Stimulated activated CD4-positive, alpha-beta T cell treated with anti-CD3 and anti-CD28 coated beads, Interleukin-2, amount 100 ng/mL, for 24 hours (primary cell): ENCODE measurements at regions not wholly inside any gene's neighbourhood (a gene's known extent, or its start where the extent isn't known, plus 50 kb on each side); places are given as distances from the start of the nearest gene placed in this dataset.

Experiments
- DNase-seq, 2 donors: peaks; one replicate each; pipeline ENCODE4 v3.0.0-alpha.2; 2020

- no peak for DNase-seq
Observed at GRCh38 chr21:36532769-36533467, 53.0 kb upstream of the CLDN14 start.

DNA sequence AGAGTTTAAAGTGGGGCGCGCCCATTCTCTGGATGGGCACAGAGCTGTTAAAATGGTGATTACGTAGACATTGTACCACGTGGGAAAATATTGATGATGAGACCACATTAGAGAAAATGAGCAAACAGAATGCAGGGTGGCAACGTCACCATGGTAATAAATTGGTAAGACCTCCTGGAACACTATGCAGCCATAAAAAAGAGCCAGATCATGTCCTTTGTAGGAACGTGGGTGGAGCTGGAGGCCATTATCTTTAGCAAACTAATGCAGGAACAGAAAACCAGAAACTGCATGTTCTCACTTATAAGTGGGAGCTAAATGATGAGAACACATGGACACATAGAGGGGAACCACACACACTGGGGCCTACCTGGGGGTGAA, 53.5 kb upstream of the CLDN14 start:
- no peak for DNase-seq

DNA sequence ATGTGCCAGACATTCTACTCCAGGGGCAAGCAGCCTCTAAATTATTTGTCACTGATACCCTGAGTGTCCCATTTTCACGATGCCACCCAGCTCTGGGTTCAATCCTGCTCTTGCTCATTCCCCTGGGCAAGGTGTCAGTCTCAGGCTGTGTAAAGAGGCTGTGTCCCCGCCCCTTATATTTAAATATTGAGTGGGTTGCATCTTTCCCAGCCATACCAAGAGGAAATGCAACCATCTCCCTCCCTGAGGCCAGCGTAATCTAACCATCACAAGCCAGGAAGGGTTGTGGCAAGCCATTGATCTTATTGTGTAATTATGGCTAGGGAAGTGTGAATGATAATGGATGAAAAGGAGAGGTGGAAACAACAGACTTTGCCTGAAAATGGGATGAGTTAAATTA, 54.7 kb upstream of the CLDN14 start:
- no peak for DNase-seq

DNA sequence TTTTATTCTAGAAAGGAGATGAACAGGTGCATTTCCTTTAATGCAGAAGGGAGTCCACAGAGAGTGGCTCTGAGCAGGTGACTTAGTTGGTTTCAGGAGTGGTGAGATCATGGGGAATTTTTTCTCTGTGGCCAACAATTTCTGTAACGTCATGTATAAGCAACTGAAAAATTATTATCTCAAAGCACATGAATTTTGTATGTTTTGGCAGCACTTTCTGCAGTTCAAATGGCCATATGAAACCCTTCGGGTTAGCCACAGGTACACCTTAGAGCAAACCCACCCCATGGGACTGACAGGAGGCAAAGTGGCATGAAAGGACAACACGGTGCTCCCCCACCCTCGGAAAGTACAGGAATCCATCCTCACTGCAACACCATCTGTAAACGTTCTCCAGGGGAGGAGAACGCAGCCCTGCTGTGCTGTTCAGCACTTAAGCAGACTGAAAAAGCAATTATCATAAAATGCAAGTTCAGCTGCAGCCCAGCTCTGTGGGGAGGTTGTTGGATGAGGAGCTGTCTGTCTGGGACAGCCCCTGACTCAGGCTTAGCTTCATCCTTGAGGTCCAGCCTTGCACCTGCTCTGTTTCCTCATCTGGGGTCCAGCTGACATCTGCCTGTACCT, 55.8 kb upstream of the CLDN14 start:
- no peak for DNase-seq

- DNase-seq, result no peak
Observed at GRCh38 chr21:36538761-36539160, 58.8 kb upstream of the CLDN14 start.

GRCh38 chr21:36539434-36540150, 59.7 kb upstream of the CLDN14 start:
- DNase-seq, result no peak

GRCh38 chr21:36540700-36541099, 60.8 kb upstream of the CLDN14 start:
- DNase-seq, result no peak

GRCh38 chr21:36541721-36542139, 61.8 kb upstream of the CLDN14 start:
- no peak for DNase-seq

- peak in 1 of 2 donors; percentile 5 for DNase-seq
Observed at GRCh38 chr21:36542312-36543101, 62.6 kb upstream of the CLDN14 start.

- no peak for DNase-seq
Observed at GRCh38 chr21:36543924-36544323, 64.0 kb upstream of the CLDN14 start.

- DNase-seq, result no peak
Observed at GRCh38 chr21:36544545-36544944, 64.6 kb upstream of the CLDN14 start.

DNA sequence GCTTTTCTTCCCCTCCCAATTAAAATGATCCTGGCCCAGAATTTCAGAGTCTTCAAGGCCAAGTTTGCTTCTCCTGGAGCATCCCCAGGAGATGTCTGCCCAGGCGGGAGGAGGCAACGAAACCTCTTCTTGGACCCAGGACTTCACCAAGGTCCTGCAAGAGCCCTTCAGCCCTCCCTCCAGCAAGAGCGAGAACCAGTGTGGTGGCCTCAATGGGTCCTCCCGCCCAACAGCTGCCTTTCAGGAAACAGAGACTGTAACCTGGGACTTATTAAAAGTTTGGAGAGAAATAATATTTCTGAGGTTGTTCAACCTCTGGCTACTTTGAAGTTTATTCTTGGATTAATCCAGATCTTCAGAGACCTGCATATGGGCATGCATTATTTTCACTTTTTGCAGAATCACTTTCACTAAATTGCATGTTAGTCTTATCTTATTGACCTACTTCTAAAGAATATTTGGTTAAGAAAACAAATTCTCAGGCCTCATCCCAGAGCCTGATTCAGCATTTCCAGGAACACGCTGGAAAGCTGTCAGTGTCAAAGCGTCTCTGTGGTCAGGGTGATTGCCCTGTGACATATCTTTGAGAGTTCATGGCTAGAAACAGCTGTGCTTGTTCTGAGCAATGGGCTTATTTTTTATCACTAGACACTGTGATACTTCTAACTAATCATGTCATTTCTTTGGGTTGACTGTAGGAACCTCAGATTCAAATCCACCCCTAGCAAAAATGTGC, 66.0 kb upstream of the CLDN14 start:
- DNase-seq, result no peak

DNA sequence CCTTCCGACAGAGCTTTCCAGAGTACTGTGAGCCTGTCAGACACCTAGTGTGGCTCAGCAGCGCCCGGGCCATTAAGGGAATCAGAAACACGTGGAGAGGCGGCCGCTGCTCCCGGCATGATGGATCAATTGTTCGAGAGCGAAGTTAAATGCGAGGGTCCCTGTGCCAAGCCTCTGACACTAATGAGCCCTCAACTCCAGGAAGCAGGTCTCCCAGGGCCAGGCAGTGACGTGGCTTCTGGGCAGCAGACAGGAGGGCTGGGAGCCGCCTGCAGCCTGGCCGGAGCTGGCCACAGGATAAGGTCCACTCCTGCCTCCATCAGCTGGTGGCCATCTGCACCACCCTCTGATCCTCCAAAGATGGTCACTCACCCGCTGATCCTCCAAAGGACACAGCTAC, 67.5 kb upstream of the CLDN14 start:
- DNase-seq, result no peak

GRCh38 chr21:36548866-36549265, 68.9 kb upstream of the CLDN14 start:
- no peak for DNase-seq

DNA sequence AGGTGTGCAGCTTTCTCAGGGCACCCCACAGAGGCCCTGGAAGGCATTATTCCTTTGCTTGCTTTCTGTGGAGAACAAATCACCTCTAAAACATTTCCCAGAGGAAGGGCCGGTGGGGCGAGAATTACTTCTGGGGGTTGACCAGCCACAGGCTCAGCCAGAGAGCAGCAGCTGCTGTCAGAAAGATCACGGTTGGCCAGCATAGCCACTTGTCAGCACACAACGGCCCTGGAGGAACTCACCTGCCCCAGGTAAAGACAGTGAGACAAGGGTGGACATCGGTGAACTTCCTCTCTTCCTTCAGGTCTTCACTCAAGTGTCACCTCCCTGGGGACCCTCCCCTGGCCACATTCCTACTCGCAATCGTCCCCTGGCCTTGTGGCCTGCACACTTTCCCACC, 69.5 kb upstream of the CLDN14 start:
- peak in 1 of 2 donors; percentile 11 for DNase-seq

GRCh38 chr21:36550761-36551160, 70.8 kb upstream of the CLDN14 start:
- DNase-seq, result no peak

DNA sequence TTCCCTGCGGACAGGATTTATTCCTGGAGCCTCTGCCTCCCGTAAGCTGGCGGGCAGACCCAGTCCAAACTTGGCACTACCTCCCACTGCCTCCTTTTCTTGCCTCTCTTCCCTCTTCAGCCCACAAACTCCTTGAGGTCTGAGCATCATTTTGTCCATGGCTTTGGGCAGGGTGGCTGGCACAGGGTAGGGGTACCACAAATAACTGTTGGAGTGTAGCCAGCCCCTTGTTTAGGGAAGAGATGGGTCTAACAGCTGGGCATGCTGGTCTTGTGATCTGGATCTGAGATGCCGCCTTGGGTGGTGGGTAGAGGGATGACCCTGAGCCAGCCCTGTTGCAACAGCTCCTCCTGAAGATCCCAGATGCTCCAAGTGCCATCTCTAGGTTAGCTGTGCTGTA, 71.4 kb upstream of the CLDN14 start:
- DNase-seq, result no peak

DNA sequence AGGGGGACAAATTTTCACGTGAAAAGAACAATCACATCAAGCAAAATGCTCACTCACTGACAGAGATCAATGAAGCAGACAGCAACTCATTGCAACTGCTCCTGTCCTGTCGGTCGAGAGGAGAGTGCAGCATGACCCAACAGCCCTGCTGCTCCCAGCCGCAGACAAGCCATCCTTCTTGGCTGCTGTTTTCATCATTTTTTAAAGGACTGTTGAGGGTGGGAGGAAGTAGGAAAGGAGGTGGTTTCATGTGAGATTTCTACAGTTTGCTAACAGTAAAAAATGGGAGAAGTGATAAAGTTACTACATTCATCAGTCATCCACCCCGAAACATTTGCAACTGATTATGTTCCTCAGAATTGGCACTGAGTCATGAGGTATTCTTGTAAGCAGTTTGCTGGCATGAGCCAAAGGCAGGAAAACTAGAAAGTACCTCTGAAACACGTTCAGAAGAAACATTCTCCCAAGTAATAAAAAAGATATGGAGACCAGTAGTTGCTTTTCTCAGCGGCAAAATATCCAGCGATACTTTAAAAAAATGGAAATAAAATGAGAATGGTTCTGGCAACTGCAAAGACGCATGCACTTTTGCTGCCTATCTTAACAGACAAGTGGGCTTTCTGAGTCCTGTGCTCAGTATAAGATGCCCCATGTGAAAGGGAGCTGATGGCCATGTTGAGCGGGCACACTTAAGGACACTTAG, 72.0 kb upstream of the CLDN14 start:
- no peak for DNase-seq

DNA sequence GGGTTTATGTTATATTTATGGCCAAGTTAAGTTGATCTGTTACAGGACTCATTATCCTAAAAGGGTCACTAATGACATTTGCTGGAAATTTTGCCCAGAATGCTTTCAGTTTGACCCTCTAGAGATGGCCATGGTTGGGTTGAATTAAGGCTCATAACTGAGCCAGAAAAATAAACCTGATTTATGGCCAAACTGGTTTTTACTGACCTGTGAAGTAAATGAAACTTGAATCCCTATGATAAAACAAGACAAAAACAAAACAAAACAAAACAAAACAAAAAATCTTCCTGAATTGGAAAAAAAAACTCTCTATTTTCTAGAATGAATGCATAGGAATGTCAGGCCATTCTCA, 72.5 kb upstream of the CLDN14 start:
- DNase-seq, result no peak

DNA sequence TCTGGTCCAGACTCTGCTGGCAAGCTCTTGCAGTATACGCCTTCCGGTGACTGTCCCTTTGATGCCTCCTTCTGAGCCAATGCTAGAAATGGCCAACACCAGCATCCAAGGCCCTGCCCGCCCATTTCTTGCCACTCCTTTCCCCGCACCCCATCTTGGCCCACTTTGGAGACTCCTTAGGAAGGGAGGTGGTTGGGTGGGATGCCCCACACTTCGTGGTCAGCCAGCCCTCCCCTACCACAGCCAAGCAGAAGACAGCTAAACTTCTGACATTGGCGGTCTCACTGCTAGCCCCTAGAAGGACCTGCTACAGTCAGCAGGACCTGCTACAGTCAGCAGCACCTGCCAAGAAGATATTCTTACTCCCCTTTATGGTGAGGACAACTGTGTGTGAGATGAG, 73.5 kb upstream of the CLDN14 start:
- DNase-seq, result peak in 1 of 2 donors; percentile 11

DNA sequence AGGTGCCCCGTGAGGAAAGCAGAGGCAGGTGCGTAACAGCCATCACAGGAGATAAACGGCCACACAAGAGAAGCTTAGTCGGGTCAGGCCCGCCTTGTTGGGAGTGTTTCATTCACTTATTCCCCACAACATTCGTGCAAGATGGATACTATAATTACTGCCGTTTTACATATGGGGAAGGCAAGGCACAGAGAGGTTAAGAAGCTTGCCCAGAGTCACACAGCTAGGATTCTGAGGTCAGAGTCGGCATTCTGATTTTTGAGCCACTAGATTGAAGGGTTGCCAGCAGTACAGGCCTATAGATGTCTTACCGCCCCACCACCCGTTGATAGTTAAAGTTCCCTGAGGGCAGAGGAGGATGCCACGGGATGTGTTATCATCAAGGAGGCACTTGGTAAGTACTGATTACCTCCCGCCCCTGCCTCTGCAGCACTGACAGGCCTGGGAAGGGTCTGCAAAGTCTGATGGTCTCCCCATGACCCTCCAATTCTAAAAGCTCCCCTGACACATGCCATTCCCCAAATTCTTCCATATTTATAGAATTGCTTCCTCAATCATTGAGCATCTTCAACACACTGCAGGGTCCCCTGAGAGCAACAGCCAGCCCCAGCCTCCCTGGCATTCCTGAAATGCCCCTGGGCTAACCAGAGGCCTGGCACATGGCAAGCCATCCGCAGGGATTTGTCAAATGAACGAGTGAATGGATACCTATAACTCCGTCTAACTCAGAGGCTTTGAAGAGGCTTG, 74.7 kb upstream of the CLDN14 start:
- no peak for DNase-seq
